Hepatocyte (in vitro differentiated cells): ENCODE measurements at regions not wholly inside any gene's neighbourhood (a gene's known extent, or its start where the extent isn't known, plus 50 kb on each side); places are given as distances from the start of the nearest gene placed in this dataset.
A peak's percentile ranks its signal among the peaks of the same experiment; 100 is the strongest.
"Not testable (repeated sequence)": the region's sequence is repeated elsewhere in the genome, so short reads cannot be mapped to it uniquely, and the experiment has no call there.

Experiments used
- DNase-seq: peaks from one replicate; pipeline ENCODE4 v3.0.0-alpha.2; 2016; ENCODE audit warnings: low spot score
- H2AFZ ChIP-seq: fragments of 200-600 bp; sonication (generic); 2 replicates; pipeline ENCODE4 v1.6.0; 2016; ENCODE audit warnings: antibody characterized with exemption, mild to moderate bottlenecking
- H3K27ac ChIP-seq: fragments of 200-600 bp; sonication (generic); 2 replicates; pipeline ENCODE4 v1.5.1; 2016; ENCODE audit warnings: mild to moderate bottlenecking
- H3K27me3 ChIP-seq: fragments of 200-600 bp; sonication (generic); 2 replicates; pipeline ENCODE4 v1.6.1; 2016
- H3K36me3 ChIP-seq: fragments of 200-600 bp; sonication (generic); replicated peaks from 2 replicates; pipeline ENCODE4 v1.5.1; 2016; ENCODE audit warnings: low read depth; ENCODE audit not compliant: insufficient read depth
- H3K4me1 ChIP-seq: fragments of 200-600 bp; sonication (generic); 2 replicates; pipeline ENCODE4 v1.5.1; 2016; ENCODE audit warnings: mild to moderate bottlenecking, moderate library complexity; ENCODE audit not compliant: insufficient read depth
- H3K4me2 ChIP-seq: fragments of 200-600 bp; sonication (generic); 2 replicates; pipeline ENCODE4 v1.6.0; 2016
- H3K4me3 ChIP-seq: fragments of 200-600 bp; sonication (generic); 2 replicates; pipeline ENCODE4 v1.5.1; 2016; ENCODE audit warnings: mild to moderate bottlenecking
- H3K79me2 ChIP-seq: fragments of 200-600 bp; sonication (generic); 2 replicates; pipeline ENCODE4 v1.6.0; 2017; ENCODE audit warnings: mild to moderate bottlenecking
- H3K9me2 ChIP-seq: fragments of 200-600 bp; sonication (generic); replicated peaks from 2 replicates; pipeline ENCODE4 v1.6.0; 2017; ENCODE audit warnings: mild to moderate bottlenecking; ENCODE audit not compliant: insufficient read depth
- H3K9me3 ChIP-seq: fragments of 200-600 bp; sonication (generic); 2 replicates; pipeline ENCODE4 v1.5.1; 2016; ENCODE audit warnings: low read depth, mild to moderate bottlenecking
- H4K20me1 ChIP-seq: fragments of 200-600 bp; sonication (generic); 2 replicates; pipeline ENCODE4 v1.6.0; 2016; ENCODE audit warnings: mild to moderate bottlenecking; ENCODE audit not compliant: insufficient read depth, poor library complexity, severe bottlenecking
- CTCF ChIP-seq: fragments of 200-600 bp; sonication (generic); IDR thresholded peaks from 2 replicates; pipeline ENCODE4 v1.5.1; 2016; ENCODE audit warnings: antibody characterized with exemption, mild to moderate bottlenecking; ENCODE audit not compliant: poor library complexity
- EZH2 ChIP-seq: fragments of 200-600 bp; sonication (generic); IDR thresholded peaks from 2 replicates; pipeline ENCODE4 v1.6.1; 2016; ENCODE audit warnings: antibody characterized with exemption, mild to moderate bottlenecking, borderline replicate concordance
- EZH2phosphoT487 ChIP-seq: fragments of 200-600 bp; sonication (generic); IDR thresholded peaks from one replicate; pipeline ENCODE4 v1.6.1; 2018; ENCODE audit warnings: antibody characterized with exemption, mild to moderate bottlenecking, low read depth, moderate library complexity; ENCODE audit not compliant: unreplicated experiment, severe bottlenecking
- WGBS: methylation state at CpG from one replicate; pipeline ENCODE4 v1.1.6; 2016; ENCODE audit warnings: low lambda C conversion rate; ENCODE audit errors: missing lambda C conversion rate; 5-methylcytosine and 5-hydroxymethylcytosine counted together

GRCh38 chr1:232143315-232143886, 486.5 kb downstream of the SIPA1L2 start:
- TF ChIP-seq CTCF: no peak
- no peak for TF ChIP-seq EZH2
- TF ChIP-seq EZH2phosphoT487: no peak
- Histone ChIP-seq H3K4me3 (no peak overlapping the region), H3K9me3 (no peaks in the 10 kb centered on the region), H3K27me3 (no peaks in the 10 kb centered on the region), H3K9me2 (no peaks in the 10 kb centered on the region), H3K27ac (peak overlapping the region; percentile 19), H2AFZ (no peak overlapping the region), H3K36me3 (no peaks in the 10 kb centered on the region), H4K20me1 (no peaks in the 10 kb centered on the region), H3K4me2 (no peak overlapping the region), H3K4me1 (peaks cover 11% of the 10 kb centered on the region), H3K79me2 (no peaks in the 10 kb centered on the region)
- 52% methylated on average over 3 of the region's 3 CpGs for WGBS
- DNase-seq: no peak

GRCh38 chr1:232142403-232143314, 487.3 kb downstream of the SIPA1L2 start:
- Histone ChIP-seq H2AFZ (no peak overlapping the region), H3K27ac (peak overlapping the region; percentile 19)

GRCh38 chr1:232141167-232141448, 488.8 kb downstream of the SIPA1L2 start:
- whole genome bisulfite sequencing: 100% methylated on average over 5 of the region's 5 CpGs
- H3K4me2 ChIP-seq, H3K9me3 ChIP-seq, H4K20me1 ChIP-seq, DNase-seq, H3K36me3 ChIP-seq, H3K27me3 ChIP-seq, H3K27ac ChIP-seq, H3K9me2 ChIP-seq, H3K4me3 ChIP-seq, H2AFZ ChIP-seq, H3K79me2 ChIP-seq: not testable (repeated sequence)
- H3K4me1 ChIP-seq: peaks cover 11% of the 10 kb centered on the region

More at GRCh38 chr1:232142403-232143314, 487.3 kb downstream of the SIPA1L2 start:
- DNase-seq: no peak
- H3K79me2 ChIP-seq: no peaks in the 10 kb centered on the region
- WGBS: 95% methylated on average over 8 of the region's 8 CpGs
- no peak overlapping the region for H3K4me3 ChIP-seq
- peaks cover 11% of the 10 kb centered on the region for H3K4me1 ChIP-seq
- H3K9me3 ChIP-seq: no peaks in the 10 kb centered on the region
- no peak for TF ChIP-seq EZH2phosphoT487
- TF ChIP-seq EZH2: no peak
- no peak for TF ChIP-seq CTCF
- no peaks in the 10 kb centered on the region for H3K27me3 ChIP-seq
- no peaks in the 10 kb centered on the region for H3K36me3 ChIP-seq
- no peak overlapping the region for H3K4me2 ChIP-seq
- no peaks in the 10 kb centered on the region for H4K20me1 ChIP-seq
- no peaks in the 10 kb centered on the region for H3K9me2 ChIP-seq

- no peak for TF ChIP-seq EZH2
- TF ChIP-seq CTCF: no peak
- no peak for TF ChIP-seq EZH2phosphoT487
- Histone ChIP-seq H3K9me2 (no peaks in the 10 kb centered on the region), H3K36me3 (no peaks in the 10 kb centered on the region), H3K4me3 (no peak overlapping the region), H3K9me3 (no peaks in the 10 kb centered on the region), H4K20me1 (no peaks in the 10 kb centered on the region), H3K27ac (no peak overlapping the region), H2AFZ (no peak overlapping the region), H3K27me3 (no peaks in the 10 kb centered on the region), H3K4me1 (peaks cover 11% of the 10 kb centered on the region), H3K79me2 (no peaks in the 10 kb centered on the region), H3K4me2 (no peak overlapping the region)
- WGBS: 79% methylated on average over 5 of the region's 6 CpGs
- DNase-seq: no peak
Observed at GRCh38 chr1:232140419-232141166, 489.3 kb downstream of the SIPA1L2 start.
